WTC11 (cell line): ENCODE measurements at regions not wholly inside any gene's neighbourhood (a gene's known extent, or its start where the extent isn't known, plus 50 kb on each side); places are given as distances from the start of the nearest gene placed in this dataset.

ENCODE experiments used
- ATAC-seq: fragments of 200-7000 bp; cut with Tn5 transposase; 2 replicates; pipeline ENCODE4 v1.10.0; 2021; ENCODE audit warnings: mild to moderate bottlenecking, moderate library complexity
- CTCF ChIA-PET: fragments of 300-600 bp; sonication (Branson Sonifier 250); formaldehyde crosslinking; loops from one replicate; lab custom pipeline; 2021; ENCODE audit warnings: antibody characterized with exemption; lab: Charles Lee
- POLR2A ChIA-PET: fragments of 350-600 bp; sonication (Branson Sonifier 250); formaldehyde crosslinking; loops from one replicate; lab custom pipeline; 2021; ENCODE audit warnings: antibody characterized with exemption; lab: Charles Lee
- DNase-seq: peaks from one replicate; pipeline ENCODE4 v3.0.0; 2021; ENCODE audit warnings: low spot score
- H3K27ac Mint-ChIP-seq: 2 replicates; pipeline ENCODE4 v1.8.0; 2021; ENCODE audit warnings: mixed read lengths
- H3K27me3 Mint-ChIP-seq: 2 replicates; pipeline ENCODE4 v1.8.0; 2021; ENCODE audit warnings: low read depth, mild to moderate bottlenecking, moderate library complexity, mixed read lengths
- H3K36me3 Mint-ChIP-seq: 2 replicates; pipeline ENCODE4 v1.8.0; 2021; ENCODE audit warnings: mixed read lengths
- H3K4me1 Mint-ChIP-seq: 2 replicates; pipeline ENCODE4 v1.8.0; 2022; ENCODE audit warnings: mixed read lengths
- H3K4me3 Mint-ChIP-seq: 2 replicates; pipeline ENCODE4 v1.8.0; 2021; ENCODE audit warnings: mild to moderate bottlenecking, moderate library complexity, mixed read lengths
- H3K9me3 Mint-ChIP-seq: 2 replicates; pipeline ENCODE4 v1.8.0; 2021; ENCODE audit warnings: mixed read lengths
- CREB1 ChIP-seq: sonication (generic); formaldehyde crosslinking; IDR thresholded peaks from 2 replicates; pipeline ENCODE4 v1.8.0; 2023; ENCODE audit warnings: mild to moderate bottlenecking, missing genetic modification reagents
- ESRRA ChIP-seq: sonication (generic); formaldehyde crosslinking; IDR thresholded peaks from 2 replicates; pipeline ENCODE4 v1.8.1; 2022; ENCODE audit warnings: mild to moderate bottlenecking, missing genetic modification reagents, borderline replicate concordance
- NFATC4 ChIP-seq: fragments of 250-450 bp; sonication (Bioruptor Pico); IDR thresholded peaks from 2 replicates; pipeline ENCODE4 v1.9.0; 2021; ENCODE audit warnings: mild to moderate bottlenecking
- NR1H2 ChIP-seq: sonication (generic); formaldehyde crosslinking; IDR thresholded peaks from 2 replicates; pipeline ENCODE4 v1.9.0; 2021; ENCODE audit warnings: mild to moderate bottlenecking, moderate library complexity, missing genetic modification reagents
- PREB ChIP-seq: sonication (generic); formaldehyde crosslinking; IDR thresholded peaks from 2 replicates; pipeline ENCODE4 v1.8.1; 2022; ENCODE audit warnings: mild to moderate bottlenecking, missing genetic modification reagents, moderate library complexity, borderline replicate concordance
- TEAD1 ChIP-seq: sonication (generic); formaldehyde crosslinking; IDR thresholded peaks from 2 replicates; pipeline ENCODE4 v1.8.0; 2022; ENCODE audit warnings: mild to moderate bottlenecking, missing genetic modification reagents
- ZNF219 ChIP-seq: sonication (generic); formaldehyde crosslinking; IDR thresholded peaks from 2 replicates; pipeline ENCODE4 v1.8.0; 2023; ENCODE audit warnings: missing genetic modification reagents, mild to moderate bottlenecking, borderline replicate concordance
- ZNF317 ChIP-seq: sonication (generic); formaldehyde crosslinking; IDR thresholded peaks from 2 replicates; pipeline ENCODE4 v1.8.1; 2023; ENCODE audit warnings: low read depth, mild to moderate bottlenecking, moderate library complexity, missing genetic modification reagents, borderline replicate concordance
- ZNF423 ChIP-seq: fragments of 250-450 bp; sonication (Bioruptor Pico); IDR thresholded peaks from 2 replicates; pipeline ENCODE4 v2.1.2; 2022; ENCODE audit warnings: mild to moderate bottlenecking, moderate library complexity
- TF ChIP-seq, protein P1 (sequence below): fragments of 250-450 bp; sonication (Bioruptor Pico); conservative IDR thresholded peaks from 2 replicates; pipeline ENCODE4 v1.9.0; 2021; ENCODE audit warnings: mild to moderate bottlenecking
- TF ChIP-seq, protein P2 (sequence below): sonication (generic); formaldehyde crosslinking; IDR thresholded peaks from 2 replicates; pipeline ENCODE4 v1.8.1; 2023; ENCODE audit warnings: mild to moderate bottlenecking, moderate library complexity, missing genetic modification reagents
- TF ChIP-seq, protein P3 (sequence below): sonication (generic); formaldehyde crosslinking; IDR thresholded peaks from 2 replicates; pipeline ENCODE4 v1.8.1; 2023; ENCODE audit warnings: mild to moderate bottlenecking, missing genetic modification reagents
- TF ChIP-seq, protein P4 (sequence below): sonication (generic); formaldehyde crosslinking; IDR thresholded peaks from 2 replicates; pipeline ENCODE4 v1.8.1; 2022; ENCODE audit warnings: low read depth, mild to moderate bottlenecking, moderate library complexity, missing genetic modification reagents, borderline replicate concordance

GRCh38 chr3:11095932-11096265 is 58.4 kb upstream of the HRH1 start:
- POLR2A ChIA-PET = no interaction called here
- peaks cover 13% of the 10 kb centered on the region for H3K9me3 Mint-ChIP-seq
- H3K4me3 Mint-ChIP-seq = no peak overlapping the region
- TF ChIP-seq TEAD1 (CRISPR knock-in tag) = no peak
- TF ChIP-seq, protein P1, sequence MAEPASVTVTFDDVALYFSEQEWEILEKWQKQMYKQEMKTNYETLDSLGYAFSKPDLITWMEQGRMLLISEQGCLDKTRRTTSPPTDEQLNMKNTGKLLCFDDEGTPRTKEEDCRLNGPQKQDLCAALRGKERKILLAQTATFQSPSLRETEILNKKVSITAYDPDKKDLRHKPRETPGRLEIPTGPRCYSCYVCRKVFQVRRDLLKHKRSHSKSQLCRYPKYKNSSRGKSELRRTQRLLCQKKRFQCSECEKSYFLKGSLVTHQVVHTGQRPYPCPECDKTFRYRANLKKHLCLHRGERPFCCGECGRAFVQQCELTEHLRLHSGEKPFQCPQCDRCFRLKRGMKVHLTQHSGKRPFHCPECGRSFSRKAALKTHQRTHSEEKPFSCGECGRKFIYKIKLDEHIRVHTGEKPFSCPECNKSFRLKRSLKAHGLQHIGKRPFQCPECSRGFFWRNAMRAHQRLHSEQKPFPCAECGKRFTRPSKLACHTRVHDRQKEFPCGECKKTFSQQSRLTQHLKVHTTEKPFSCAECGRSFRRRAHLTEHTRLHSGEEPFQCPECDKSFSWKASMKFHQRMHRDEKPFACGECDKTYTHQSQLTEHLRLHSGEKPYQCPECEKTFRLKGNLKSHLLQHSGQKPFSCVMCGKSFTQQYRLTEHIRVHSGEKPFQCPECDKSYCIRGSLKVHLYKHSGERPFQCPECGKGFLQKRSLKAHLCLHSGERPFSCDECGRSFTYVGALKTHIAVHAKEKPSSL (CRISPR knock-in tag) = no peak
- TF ChIP-seq, protein P2, sequence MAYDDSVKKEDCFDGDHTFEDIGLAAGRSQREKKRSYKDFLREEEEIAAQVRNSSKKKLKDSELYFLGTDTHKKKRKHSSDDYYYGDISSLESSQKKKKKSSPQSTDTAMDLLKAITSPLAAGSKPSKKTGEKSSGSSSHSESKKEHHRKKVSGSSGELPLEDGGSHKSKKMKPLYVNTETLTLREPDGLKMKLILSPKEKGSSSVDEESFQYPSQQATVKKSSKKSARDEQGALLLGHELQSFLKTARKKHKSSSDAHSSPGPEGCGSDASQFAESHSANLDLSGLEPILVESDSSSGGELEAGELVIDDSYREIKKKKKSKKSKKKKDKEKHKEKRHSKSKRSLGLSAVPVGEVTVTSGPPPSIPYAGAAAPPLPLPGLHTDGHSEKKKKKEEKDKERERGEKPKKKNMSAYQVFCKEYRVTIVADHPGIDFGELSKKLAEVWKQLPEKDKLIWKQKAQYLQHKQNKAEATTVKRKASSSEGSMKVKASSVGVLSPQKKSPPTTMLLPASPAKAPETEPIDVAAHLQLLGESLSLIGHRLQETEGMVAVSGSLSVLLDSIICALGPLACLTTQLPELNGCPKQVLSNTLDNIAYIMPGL = no peak
- TF ChIP-seq CREB1 = no peak
- no peak for TF ChIP-seq ZNF317 (CRISPR knock-in tag)
- peaks cover 7% of the 10 kb centered on the region for H3K27me3 Mint-ChIP-seq
- no peak overlapping the region for H3K27ac Mint-ChIP-seq
- DNase-seq = no peak
- CTCF ChIA-PET = interaction anchor here (0.9 to 2.2 kb wide), 4 partner anchors 34 to 150 kb away, joined by 3 to 7 read pairs (median 5); no protein-coding TSS in a partner anchor
- peak; percentile 43 for ATAC-seq
- no peaks in the 10 kb centered on the region for H3K36me3 Mint-ChIP-seq
- peaks cover 6% of the 10 kb centered on the region; the same call in 1 of the 2 replicates for H3K4me1 Mint-ChIP-seq

DNA sequence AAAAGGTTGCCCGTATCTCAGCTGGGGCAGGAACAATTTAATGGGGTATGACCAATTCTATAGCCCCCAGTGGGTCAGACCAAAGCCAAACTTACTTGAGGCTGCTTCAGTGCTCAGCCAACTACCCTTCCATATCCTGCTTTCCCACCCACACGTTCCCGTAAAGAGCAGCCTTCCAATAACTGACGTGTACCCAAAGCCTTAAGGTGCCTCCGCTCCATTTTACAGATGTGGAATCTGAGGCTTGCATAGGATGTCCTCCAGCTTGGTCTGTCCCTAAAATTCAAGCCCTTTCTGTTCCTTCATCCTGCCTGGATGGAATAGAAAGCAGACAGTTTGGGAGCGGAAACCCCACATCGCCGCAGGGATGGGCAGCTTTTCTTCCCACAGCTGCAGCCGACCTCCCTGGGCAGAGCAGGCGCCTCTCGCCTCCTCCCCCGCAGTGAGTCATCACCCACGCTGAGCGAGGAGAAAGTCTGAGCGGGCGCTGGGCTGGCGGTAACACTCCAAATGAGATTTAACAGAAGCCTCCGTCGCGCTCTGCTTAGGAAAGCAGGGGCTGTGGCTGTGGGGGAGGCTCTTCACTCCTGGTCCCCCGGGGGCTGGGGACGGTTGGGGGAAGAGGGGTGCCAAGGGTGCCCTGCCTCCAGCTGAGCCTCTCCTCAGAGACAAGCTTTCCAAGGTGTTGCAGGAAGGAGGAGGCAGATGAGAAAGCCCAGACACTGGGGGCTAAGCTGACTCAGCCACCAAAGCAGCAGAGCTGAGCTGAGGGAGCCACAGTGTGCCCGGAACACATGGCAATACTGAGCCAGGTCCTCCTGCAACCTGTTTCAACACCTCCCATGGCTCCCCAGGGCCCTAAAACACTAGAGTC is 57.8 kb upstream of the HRH1 start:
- Mint-ChIP-seq H3K36me3 (no peaks in the 10 kb centered on the region), H3K9me3 (peaks cover 13% of the 10 kb centered on the region), H3K27me3 (peaks cover 7% of the 10 kb centered on the region), H3K27ac (no peak overlapping the region), H3K4me1 (peaks cover 6% of the 10 kb centered on the region; the same call in 1 of the 2 replicates), H3K4me3 (peak overlapping the region; percentile 40)
- 0 out of 2 replicates have a peak, but pooled peaks have one; percentile 18 for TF ChIP-seq ZNF423
- TF ChIP-seq, protein P3, sequence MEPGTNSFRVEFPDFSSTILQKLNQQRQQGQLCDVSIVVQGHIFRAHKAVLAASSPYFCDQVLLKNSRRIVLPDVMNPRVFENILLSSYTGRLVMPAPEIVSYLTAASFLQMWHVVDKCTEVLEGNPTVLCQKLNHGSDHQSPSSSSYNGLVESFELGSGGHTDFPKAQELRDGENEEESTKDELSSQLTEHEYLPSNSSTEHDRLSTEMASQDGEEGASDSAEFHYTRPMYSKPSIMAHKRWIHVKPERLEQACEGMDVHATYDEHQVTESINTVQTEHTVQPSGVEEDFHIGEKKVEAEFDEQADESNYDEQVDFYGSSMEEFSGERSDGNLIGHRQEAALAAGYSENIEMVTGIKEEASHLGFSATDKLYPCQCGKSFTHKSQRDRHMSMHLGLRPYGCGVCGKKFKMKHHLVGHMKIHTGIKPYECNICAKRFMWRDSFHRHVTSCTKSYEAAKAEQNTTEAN (CRISPR knock-in tag) = no peak
- ATAC-seq = peak; percentile 84
- CTCF ChIA-PET = interaction anchor here (0.6 to 2.2 kb wide), 6 partner anchors 35 to 160 kb away, joined by 3 to 7 read pairs (median 5); partner anchors contain the start of gene HRH1
- POLR2A ChIA-PET = no interaction called here
- DNase-seq = peak; percentile 34

GRCh38 chr3:11099306-11099705 is 55.0 kb upstream of the HRH1 start:
- no peak for TF ChIP-seq NFATC4 (CRISPR knock-in tag)
- TF ChIP-seq ESRRA (CRISPR knock-in tag) = no peak
- TF ChIP-seq PREB = no peak
- no peak for TF ChIP-seq NR1H2 (CRISPR knock-in tag)
- TF ChIP-seq, protein P4, sequence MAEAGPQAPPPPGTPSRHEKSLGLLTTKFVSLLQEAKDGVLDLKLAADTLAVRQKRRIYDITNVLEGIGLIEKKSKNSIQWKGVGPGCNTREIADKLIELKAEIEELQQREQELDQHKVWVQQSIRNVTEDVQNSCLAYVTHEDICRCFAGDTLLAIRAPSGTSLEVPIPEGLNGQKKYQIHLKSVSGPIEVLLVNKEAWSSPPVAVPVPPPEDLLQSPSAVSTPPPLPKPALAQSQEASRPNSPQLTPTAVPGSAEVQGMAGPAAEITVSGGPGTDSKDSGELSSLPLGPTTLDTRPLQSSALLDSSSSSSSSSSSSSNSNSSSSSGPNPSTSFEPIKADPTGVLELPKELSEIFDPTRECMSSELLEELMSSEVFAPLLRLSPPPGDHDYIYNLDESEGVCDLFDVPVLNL (CRISPR knock-in tag) = no peak
- no peak for TF ChIP-seq ZNF219 (CRISPR knock-in tag)
- no peak for DNase-seq
- Mint-ChIP-seq H3K27ac (no peak overlapping the region), H3K4me3 (no peak overlapping the region), H3K9me3 (peaks cover 20% of the 10 kb centered on the region), H3K4me1 (peaks cover 6% of the 10 kb centered on the region; the same call in 1 of the 2 replicates), H3K27me3 (peaks cover 10% of the 10 kb centered on the region), H3K36me3 (no peaks in the 10 kb centered on the region)
- ChIA-PET POLR2A (no interaction called here), CTCF (no interaction called here)
- ATAC-seq = no peak
